HepG2 (cell line): ENCODE measurements at regions not wholly inside any gene's neighbourhood (a gene's known extent, or its start where the extent isn't known, plus 50 kb on each side); places are given as distances from the start of the nearest gene placed in this dataset.

Experiments
- CEBPG ChIP-seq: IDR thresholded peaks from 2 replicates; pipeline ENCODE4 v1.6.1; 2016
- CTCF ChIP-seq: sonication (generic); formaldehyde crosslinking; IDR thresholded peaks from 2 replicates; pipeline ENCODE4 v1.5.0; 2020; ENCODE audit warnings: mild to moderate bottlenecking, missing genetic modification reagents, moderate library complexity
- DRAP1 ChIP-seq: IDR thresholded peaks from 2 replicates; pipeline ENCODE4 v1.6.1; 2016; ENCODE audit warnings: missing genetic modification reagents, missing compliant biosample characterization
- GFI1 ChIP-seq: sonication (generic); formaldehyde crosslinking; IDR thresholded peaks from 2 replicates; pipeline ENCODE4 v1.5.0; 2020; ENCODE audit warnings: missing genetic modification reagents, mild to moderate bottlenecking, borderline replicate concordance
- HOXA3 ChIP-seq: sonication (generic); formaldehyde crosslinking; IDR thresholded peaks from 2 replicates; pipeline ENCODE4 v1.5.0; 2020; ENCODE audit warnings: missing genetic modification reagents
- PRMT3 ChIP-seq: sonication (generic); formaldehyde crosslinking; IDR thresholded peaks from 2 replicates; pipeline ENCODE4 v1.8.1; 2022; ENCODE audit warnings: low read depth, mild to moderate bottlenecking, moderate library complexity, missing genetic modification reagents, borderline replicate concordance
- SMAD1 ChIP-seq: sonication (generic); formaldehyde crosslinking; IDR thresholded peaks from 2 replicates; pipeline ENCODE4 v1.4.0; 2020; ENCODE audit warnings: missing genetic modification reagents, low read depth, mild to moderate bottlenecking, borderline replicate concordance
- ZBTB46 ChIP-seq: sonication (generic); formaldehyde crosslinking; IDR thresholded peaks from 2 replicates; pipeline ENCODE4 v1.4.0; 2020; ENCODE audit warnings: mild to moderate bottlenecking, missing genetic modification reagents, borderline replicate concordance
- ZNF609 ChIP-seq: sonication (generic); formaldehyde crosslinking; IDR thresholded peaks from 2 replicates; pipeline ENCODE4 v1.4.0; 2020; ENCODE audit warnings: mild to moderate bottlenecking, missing genetic modification reagents, borderline replicate concordance

GRCh38 chrX:39133971-39134370, 332.7 kb downstream of the MID1IP1 start (continued):
- TF ChIP-seq ZNF609 (no peak), CTCF (peak; percentile 55), ZBTB46 (no peak), CEBPG (CRISPR knock-in tag) (no peak), GFI1 (no peak), SMAD1 (CRISPR knock-in tag) (no peak), PRMT3 (CRISPR knock-in tag) (no peak), HOXA3 (CRISPR knock-in tag) (no peak), DRAP1 (CRISPR knock-in tag) (no peak)
